SK-N-SH (cell line): ENCODE measurements at regions not wholly inside any gene's neighbourhood (a gene's known extent, or its start where the extent isn't known, plus 50 kb on each side); places are given as distances from the start of the nearest gene placed in this dataset.

Experiments
- CTCF ChIA-PET: fragments of 300-600, 350-600 bp; formaldehyde crosslinking; extraction: SDS; loops from one replicate; lab custom pipeline; 2021; lab: Yijun Ruan, JAX
- POLR2A ChIA-PET: fragments of 350-600 bp; sonication (Branson Sonifier 250); formaldehyde crosslinking; extraction: SDS; loops from one replicate; lab custom pipeline; 2020; ENCODE audit warnings: antibody characterized with exemption, inconsistent platforms; lab: Yijun Ruan, JAX
- DNase-seq: peaks from one replicate; pipeline ENCODE4 v3.0.0; 2012
- H2AFZ ChIP-seq: fragments of 200-600 bp; sonication (generic); 2 replicates; pipeline ENCODE4 v1.8.1; 2016; ENCODE audit warnings: antibody characterized with exemption, mild to moderate bottlenecking, low read depth
- H3F3A ChIP-seq: fragments of 200-600 bp; sonication (generic); replicated peaks from 2 replicates; pipeline ENCODE3; 2016; ENCODE audit warnings: antibody characterized with exemption, mild to moderate bottlenecking; ENCODE audit not compliant: insufficient read depth
- H3K27ac ChIP-seq, 2 experiments: fragments of 200-500 bp in 1 of 2; fragments of 200-600 bp in 1 of 2; sonication (Bioruptor generic) in 1 of 2; sonication (generic), shearing (Covaris generic) in 1 of 2; 2 replicates each; pipeline versions ENCODE4 v1.5.1 to v1.6.1; 2014 to 2016; ENCODE audit warnings: low read depth in 2 of 2, inconsistent platforms in 1 of 2, low read length in 1 of 2, mild to moderate bottlenecking in 1 of 2, mixed read lengths in 1 of 2
- H3K27me3 ChIP-seq: fragments of 200-600 bp; sonication (generic), shearing (Covaris generic); 2 replicates; pipeline ENCODE4 v1.6.1; 2016; ENCODE audit warnings: mixed run types; ENCODE audit not compliant: insufficient read depth
- H3K36me3 ChIP-seq, 2 experiments: fragments of 200-500 bp in 1 of 2; fragments of 200-600 bp in 1 of 2; sonication (Bioruptor generic) in 1 of 2; sonication (generic) in 1 of 2; replicated peaks in 1 of 2; 2 replicates each; pipeline versions ENCODE3 to v1.5.1; 2014 to 2016; ENCODE audit warnings: low read length in 1 of 2, mild to moderate bottlenecking in 1 of 2; ENCODE audit not compliant: insufficient read depth in 2 of 2, control insufficient read depth in 1 of 2
- H3K4me1 ChIP-seq, 2 experiments: fragments of 200-500 bp in 1 of 2; fragments of 200-600 bp in 1 of 2; sonication (Bioruptor generic) in 1 of 2; sonication (generic), shearing (Covaris generic) in 1 of 2; 2 replicates each; pipeline versions ENCODE4 v1.5.1 to v1.6.1; 2014 to 2016; ENCODE audit warnings: low read depth in 1 of 2, low read length in 1 of 2, mixed run types in 1 of 2; ENCODE audit not compliant: insufficient read depth in 2 of 2, control insufficient read depth in 1 of 2
- H3K4me2 ChIP-seq: fragments of 200-600 bp; sonication (generic), shearing (Covaris generic); 2 replicates; pipeline ENCODE4 v1.6.1; 2017; ENCODE audit warnings: mixed run types
- H3K4me3 ChIP-seq, 2 experiments: fragments of 200-500 bp in 1 of 2; fragments of 200-600 bp in 1 of 2; sonication (Bioruptor generic) in 1 of 2; sonication (generic), shearing (Covaris generic) in 1 of 2; 2 replicates each; pipeline versions ENCODE4 v1.5.1 to v1.8.1; 2014 to 2016; ENCODE audit warnings: low read depth in 2 of 2, inconsistent platforms in 1 of 2, low read length in 1 of 2, mild to moderate bottlenecking in 1 of 2, mixed read lengths in 1 of 2, moderate library complexity in 1 of 2
- H3K79me2 ChIP-seq: fragments of 200-600 bp; sonication (generic); 2 replicates; pipeline ENCODE4 v1.8.1; 2017; ENCODE audit warnings: mild to moderate bottlenecking; ENCODE audit not compliant: insufficient read depth
- H3K9ac ChIP-seq: fragments of 200-600 bp; sonication (generic); 2 replicates; pipeline ENCODE4 v1.6.1; 2017; ENCODE audit warnings: mixed run types
- H3K9me2 ChIP-seq: fragments of 200-600 bp; sonication (generic); 2 replicates; pipeline ENCODE4 v1.6.1; 2017; ENCODE audit warnings: mixed run types
- H3K9me3 ChIP-seq: fragments of 200-600 bp; sonication (generic); 2 replicates; pipeline ENCODE4 v1.6.1; 2017; ENCODE audit warnings: mixed run types, mild to moderate bottlenecking, moderate library complexity
- H4K20me1 ChIP-seq: fragments of 200-600 bp; sonication (generic); 2 replicates; pipeline ENCODE4 v1.6.1; 2017; ENCODE audit warnings: mild to moderate bottlenecking, mixed run types; ENCODE audit not compliant: insufficient read depth
- EZH2phosphoT487 ChIP-seq: fragments of 200-600 bp; sonication (generic); IDR thresholded peaks from 2 replicates; pipeline ENCODE4 v1.6.1; 2017; ENCODE audit warnings: low read depth, mixed run types, mild to moderate bottlenecking, antibody characterized with exemption, moderate library complexity, borderline replicate concordance
- FOSL2 ChIP-seq: IDR thresholded peaks from 2 replicates; pipeline ENCODE4 v1.4.0; 2012; ENCODE audit warnings: low read depth, mild to moderate bottlenecking, moderate library complexity, borderline replicate concordance
- MXI1 ChIP-seq: IDR thresholded peaks from 2 replicates; pipeline ENCODE4 v1.6.1; 2012; ENCODE audit warnings: mild to moderate bottlenecking, low read depth, low read length, improper control_type of control experiment
- POLR2AphosphoS5 ChIP-seq: IDR thresholded peaks from 2 replicates; pipeline ENCODE4 v1.6.1; 2012; ENCODE audit warnings: low read depth, low read length
- RAD21 ChIP-seq: IDR thresholded peaks from 2 replicates; pipeline ENCODE4 v1.6.1; 2012; ENCODE audit warnings: mild to moderate bottlenecking, low read length
- RCOR1 ChIP-seq: fragments of 150-350 bp; IDR thresholded peaks from 2 replicates; pipeline ENCODE4 v1.6.1; 2017; ENCODE audit warnings: antibody characterized with exemption, low read length
- RFX5 ChIP-seq: IDR thresholded peaks from 2 replicates; pipeline ENCODE4 v1.6.1; 2012; ENCODE audit warnings: mild to moderate bottlenecking, improper control_type of control experiment, low read length
- RXRA ChIP-seq: IDR thresholded peaks from 2 replicates; pipeline ENCODE4 v1.4.0; 2012; ENCODE audit warnings: low read depth, mild to moderate bottlenecking, borderline replicate concordance
- SIN3A ChIP-seq: IDR thresholded peaks from 2 replicates; pipeline ENCODE4 v1.6.1; 2012; ENCODE audit warnings: low read depth, mild to moderate bottlenecking, low read length, moderate library complexity, borderline replicate concordance
- TCF12 ChIP-seq: IDR thresholded peaks from 2 replicates; pipeline ENCODE4 v1.4.0; 2012
- TEAD4 ChIP-seq: IDR thresholded peaks from 2 replicates; pipeline ENCODE4 v1.4.0; 2012; ENCODE audit warnings: mild to moderate bottlenecking, borderline replicate concordance; ENCODE audit not compliant: insufficient read depth
- WGBS: methylation state at CpG from one replicate; pipeline ENCODE4 v1.1.6; 2017; ENCODE audit warnings: low lambda C conversion rate; 5-methylcytosine and 5-hydroxymethylcytosine counted together
- TF ChIP-seq, protein P1 (sequence below): IDR thresholded peaks from 2 replicates; pipeline ENCODE4 v1.4.0; 2012; ENCODE audit warnings: low read depth, borderline replicate concordance
- TF ChIP-seq, protein P2 (sequence below): fragments of 150-350 bp; IDR thresholded peaks from 2 replicates; pipeline ENCODE4 v1.6.1; 2017; ENCODE audit warnings: antibody characterized with exemption, low read length, low read depth, borderline replicate concordance
- TF ChIP-seq, protein P3 (sequence below): fragments of 150-350 bp; IDR thresholded peaks from 2 replicates; pipeline ENCODE4 v1.6.1; 2016; ENCODE audit warnings: mild to moderate bottlenecking, low read depth, low read length

DNA sequence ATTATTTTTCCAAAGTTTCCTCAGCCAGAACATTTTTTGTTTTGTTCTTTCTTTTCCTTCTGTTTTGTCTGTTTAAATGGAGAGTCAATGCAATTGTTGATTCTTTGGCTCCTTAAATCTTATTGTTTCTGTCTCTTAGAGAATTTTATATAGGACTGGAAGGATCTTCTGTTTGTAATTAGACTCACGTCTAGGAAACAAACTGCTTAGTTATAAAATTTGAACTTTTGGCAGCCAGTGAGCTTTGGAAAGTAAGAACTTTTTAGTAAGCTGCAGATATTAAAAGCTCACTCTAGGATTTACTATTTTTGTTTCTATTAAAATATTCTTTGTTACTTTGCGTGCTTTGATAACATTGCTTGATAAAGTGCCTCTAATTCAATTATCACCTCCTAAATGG is 109.8 kb upstream of the HNRNPU start:
- H3K9me3 ChIP-seq = no peaks in the 10 kb centered on the region
- H3K27ac ChIP-seq = peak overlapping the region in 1 of 2 experiments; percentile 18; a peak in 1 of 4 replicates
- H3K9me2 ChIP-seq = no peaks in the 10 kb centered on the region
- no peak overlapping the region for H2AFZ ChIP-seq
- no peak for TF ChIP-seq MXI1
- no peak for TF ChIP-seq TEAD4
- TF ChIP-seq FOSL2 = no peak
- TF ChIP-seq, protein P1, sequence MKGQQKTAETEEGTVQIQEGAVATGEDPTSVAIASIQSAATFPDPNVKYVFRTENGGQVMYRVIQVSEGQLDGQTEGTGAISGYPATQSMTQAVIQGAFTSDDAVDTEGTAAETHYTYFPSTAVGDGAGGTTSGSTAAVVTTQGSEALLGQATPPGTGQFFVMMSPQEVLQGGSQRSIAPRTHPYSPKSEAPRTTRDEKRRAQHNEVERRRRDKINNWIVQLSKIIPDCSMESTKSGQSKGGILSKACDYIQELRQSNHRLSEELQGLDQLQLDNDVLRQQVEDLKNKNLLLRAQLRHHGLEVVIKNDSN = no peak
- no peak for TF ChIP-seq EZH2phosphoT487
- no peak for TF ChIP-seq RAD21
- TF ChIP-seq, protein P2, sequence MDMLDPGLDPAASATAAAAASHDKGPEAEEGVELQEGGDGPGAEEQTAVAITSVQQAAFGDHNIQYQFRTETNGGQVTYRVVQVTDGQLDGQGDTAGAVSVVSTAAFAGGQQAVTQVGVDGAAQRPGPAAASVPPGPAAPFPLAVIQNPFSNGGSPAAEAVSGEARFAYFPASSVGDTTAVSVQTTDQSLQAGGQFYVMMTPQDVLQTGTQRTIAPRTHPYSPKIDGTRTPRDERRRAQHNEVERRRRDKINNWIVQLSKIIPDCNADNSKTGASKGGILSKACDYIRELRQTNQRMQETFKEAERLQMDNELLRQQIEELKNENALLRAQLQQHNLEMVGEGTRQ = no peak
- TF ChIP-seq RFX5 = no peak
- no peak for TF ChIP-seq RXRA
- TF ChIP-seq, protein P3, sequence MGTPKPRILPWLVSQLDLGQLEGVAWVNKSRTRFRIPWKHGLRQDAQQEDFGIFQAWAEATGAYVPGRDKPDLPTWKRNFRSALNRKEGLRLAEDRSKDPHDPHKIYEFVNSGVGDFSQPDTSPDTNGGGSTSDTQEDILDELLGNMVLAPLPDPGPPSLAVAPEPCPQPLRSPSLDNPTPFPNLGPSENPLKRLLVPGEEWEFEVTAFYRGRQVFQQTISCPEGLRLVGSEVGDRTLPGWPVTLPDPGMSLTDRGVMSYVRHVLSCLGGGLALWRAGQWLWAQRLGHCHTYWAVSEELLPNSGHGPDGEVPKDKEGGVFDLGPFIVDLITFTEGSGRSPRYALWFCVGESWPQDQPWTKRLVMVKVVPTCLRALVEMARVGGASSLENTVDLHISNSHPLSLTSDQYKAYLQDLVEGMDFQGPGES = no peak
- no peaks in the 10 kb centered on the region for H3K27me3 ChIP-seq
- ChIA-PET CTCF (interaction anchor here (3.5 kb wide), 1 partner anchor 68 kb away, joined by 26 read pairs; no protein-coding TSS in a partner anchor), POLR2A (no interaction called here)
- peaks cover 0 to 3% of the 10 kb centered on the region in 2 experiments for H3K36me3 ChIP-seq
- no peak for DNase-seq
- H3K4me1 ChIP-seq = peaks cover 8% of the 10 kb centered on the region in 2 experiments; a peak in 3 of 4 replicates
- 69% methylated on average over 2 of the region's 2 CpGs for WGBS
- peaks cover 23% of the 10 kb centered on the region for H3F3A ChIP-seq
- H3K4me2 ChIP-seq = no peak overlapping the region
- H3K9ac ChIP-seq = no peak overlapping the region
- H4K20me1 ChIP-seq = no peaks in the 10 kb centered on the region
- H3K4me3 ChIP-seq = no peak overlapping the region
- H3K79me2 ChIP-seq = peaks cover 31% of the 10 kb centered on the region

DNA sequence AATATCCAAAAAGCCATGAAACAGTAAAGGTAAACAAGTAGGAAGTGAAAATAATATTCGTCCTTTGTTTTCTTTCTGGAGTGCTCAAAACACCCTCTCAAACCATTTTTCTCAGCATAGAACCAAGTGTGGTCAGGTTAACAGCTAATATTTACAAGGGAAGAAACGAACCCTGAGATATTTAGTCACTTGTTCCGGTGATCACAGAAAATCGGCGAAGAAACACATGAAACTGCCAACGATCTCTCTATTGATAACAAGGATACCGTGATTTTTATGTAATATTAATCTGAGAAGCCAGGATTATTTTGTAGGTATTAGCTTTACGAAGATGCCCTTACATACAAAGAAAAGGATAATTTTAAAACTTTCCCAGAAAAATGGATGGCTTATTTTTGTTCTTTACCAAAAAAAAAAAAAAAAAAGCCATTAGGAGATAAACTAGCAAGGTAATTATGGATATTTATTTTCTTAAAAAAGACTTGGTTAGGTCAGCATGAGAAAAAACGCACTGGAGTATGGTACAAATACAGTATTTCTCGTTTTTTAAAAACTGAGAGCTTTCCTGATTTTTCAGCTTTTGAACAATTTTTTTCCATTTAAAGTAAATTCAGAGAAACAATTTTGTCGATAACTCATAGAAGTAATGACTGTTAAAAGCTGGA is 107.3 kb upstream of the HNRNPU start:
- Histone ChIP-seq H3K9me3 (no peaks in the 10 kb centered on the region), H3K9ac (peak overlapping the region; percentile 98), H3K4me1 (peaks cover 13 to 14% of the 10 kb centered on the region in 2 experiments; a peak in 3 of 4 replicates), H3K27ac (peak overlapping the region; percentile 99 to 100), H3K4me2 (peak overlapping the region; percentile 84), H3K36me3 (peaks cover 0 to 3% of the 10 kb centered on the region in 2 experiments), H2AFZ (peak overlapping the region; percentile 54), H3K4me3 (peak overlapping the region; percentile 74 to 76), H4K20me1 (no peaks in the 10 kb centered on the region), H3K79me2 (peaks cover 23% of the 10 kb centered on the region), H3F3A (peaks cover 30% of the 10 kb centered on the region)
- 13% methylated on average over 11 of the region's 11 CpGs for WGBS
- CTCF ChIA-PET = interaction anchor here (0.8 to 3.5 kb wide), 5 partner anchors 62 to 136 kb away, joined by 3 to 26 read pairs (median 4); partner anchors contain the start of genes COX20 and HNRNPU
- POLR2A ChIA-PET = interaction anchor here (1.2 to 4.9 kb wide), 4 partner anchors 71 to 136 kb away, joined by 4 to 47 read pairs (median 16); partner anchors contain the start of genes COX20 and HNRNPU
- DNase-seq = no peak
- no peak for TF ChIP-seq RCOR1
- TF ChIP-seq POLR2AphosphoS5 = 0 out of 2 replicates have a peak, but pooled peaks have one; percentile 6
- TF ChIP-seq SIN3A = no peak
- TF ChIP-seq TCF12 = no peak
- TF ChIP-seq, all 33 proteins: peak for 1
- Histone ChIP-seq H3K27me3 (no peaks in the 10 kb centered on the region), H3K9me2 (no peaks in the 10 kb centered on the region)
